ENCODE measurements at regions not wholly inside any gene's neighbourhood (a gene's known extent, or its start where the extent isn't known, plus 50 kb on each side); places are given as distances from the start of the nearest gene placed in this dataset.

- TF ChIP-seq POLR2A (IDR thresholded peaks at IDR 0.05; ENCODE audit: low read length) (no peak), GATA1 (IDR thresholded peaks at IDR 0.05; ENCODE audit: low read depth, low read length) (no peak)
Observed at GRCh38 chr18:51617167-51617566, 419.7 kb upstream of the MEX3C start.
